ENCODE measurements at regions not wholly inside any gene's neighbourhood (a gene's known extent, or its start where the extent isn't known, plus 50 kb on each side); places are given as distances from the start of the nearest gene placed in this dataset.

DNA sequence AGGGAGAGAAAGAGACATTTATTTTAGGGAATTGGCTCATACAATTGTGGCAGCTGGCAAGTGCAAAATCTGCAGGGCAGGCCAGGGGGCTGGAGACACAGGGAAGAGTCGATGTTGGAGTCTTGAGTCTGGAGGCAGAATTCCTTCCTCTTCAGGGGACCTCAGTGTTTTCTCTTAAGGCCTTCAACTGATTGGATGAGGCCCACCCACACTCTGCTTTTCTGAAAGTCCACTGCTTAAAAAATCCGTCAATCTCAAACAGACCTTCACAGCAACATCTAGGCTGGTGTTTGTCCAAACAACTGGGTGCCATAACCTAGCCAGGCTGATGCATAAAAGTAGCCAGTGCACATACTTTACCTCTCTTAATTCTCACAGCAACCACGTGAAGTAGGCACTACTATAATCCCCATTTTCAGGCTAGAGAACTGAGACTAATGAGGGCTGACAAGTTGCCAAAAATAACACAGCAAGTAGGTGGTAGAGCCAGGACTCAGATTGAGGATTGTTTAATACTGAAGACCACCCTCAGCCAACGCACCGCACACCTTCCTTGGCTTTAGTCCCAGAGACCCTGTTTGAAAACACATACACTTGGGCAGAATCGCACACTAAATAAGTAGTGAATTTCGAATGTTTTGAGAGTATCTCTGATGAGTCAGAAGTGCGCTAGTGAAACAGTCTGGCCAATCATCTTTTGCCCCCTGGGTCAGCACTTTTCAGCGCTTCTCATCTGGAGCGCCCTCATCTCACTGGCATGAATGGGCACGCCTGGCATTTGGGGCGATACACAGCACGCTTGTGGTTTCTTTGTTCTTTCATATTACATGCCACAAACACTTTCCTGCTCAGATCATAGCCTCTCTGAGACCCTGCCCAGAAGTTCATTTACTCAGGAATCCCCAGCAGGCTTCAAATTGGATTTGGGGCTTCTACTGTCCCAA, 591.4 kb downstream of the CCDC171 start:
- H3K4me3 Mint-ChIP-seq, result no peak overlapping the region
- no peaks in the 10 kb centered on the region for H3K4me1 Mint-ChIP-seq (ENCODE audit: low read depth)
- DNase-seq, result no peak
- no peaks in the 10 kb centered on the region for H3K36me3 Mint-ChIP-seq (ENCODE audit: insufficient read depth)
- no peak for ATAC-seq
- H3K27me3 Mint-ChIP-seq (ENCODE audit: low read depth), result no peaks in the 10 kb centered on the region
- H3K9me3 Mint-ChIP-seq, result peaks cover 4% of the 10 kb centered on the region

DNA sequence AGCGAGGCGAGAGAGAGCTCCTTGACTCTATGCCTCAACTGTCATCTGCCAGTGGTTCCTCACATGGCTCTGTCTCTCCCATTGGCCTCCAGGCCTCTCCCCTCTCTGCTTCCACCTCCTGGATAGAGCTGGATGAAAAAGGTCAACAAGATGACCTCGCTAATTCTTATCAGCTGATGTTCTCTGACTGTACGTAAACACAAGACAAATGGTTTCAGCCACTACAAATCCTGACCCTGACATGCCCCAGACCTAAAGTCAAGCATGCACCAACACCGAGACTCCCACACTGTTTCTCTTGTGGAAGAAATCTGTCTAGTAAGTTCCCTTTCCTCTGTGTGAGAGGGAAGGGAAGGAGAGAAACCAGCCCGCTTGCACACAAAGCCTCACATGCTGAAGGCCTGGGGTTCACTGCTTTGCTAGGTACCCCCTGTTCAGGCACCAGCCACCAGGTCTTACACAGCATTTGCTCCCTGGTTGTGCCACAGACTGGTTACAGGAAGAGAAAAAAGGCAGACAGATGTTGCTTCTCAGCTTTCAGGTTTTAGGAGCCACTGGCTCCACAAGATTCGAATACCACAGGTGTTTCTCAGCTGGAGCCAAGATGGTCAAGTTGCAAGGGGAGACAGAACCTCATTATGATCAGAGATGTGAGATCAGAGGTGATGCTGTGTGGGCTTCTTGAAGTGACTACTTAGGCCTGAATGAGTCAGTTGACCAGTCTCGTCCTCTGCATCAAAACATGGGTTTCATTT, 592.5 kb downstream of the CCDC171 start:
- no peaks in the 10 kb centered on the region for H3K36me3 Mint-ChIP-seq (ENCODE audit: insufficient read depth)
- H3K27me3 Mint-ChIP-seq (ENCODE audit: low read depth), result no peaks in the 10 kb centered on the region
- ATAC-seq, result no peak
- no peaks in the 10 kb centered on the region for H3K4me1 Mint-ChIP-seq (ENCODE audit: low read depth)
- peaks cover 5% of the 10 kb centered on the region for H3K9me3 Mint-ChIP-seq
- DNase-seq, result no peak
- H3K4me3 Mint-ChIP-seq, result no peak overlapping the region

DNA sequence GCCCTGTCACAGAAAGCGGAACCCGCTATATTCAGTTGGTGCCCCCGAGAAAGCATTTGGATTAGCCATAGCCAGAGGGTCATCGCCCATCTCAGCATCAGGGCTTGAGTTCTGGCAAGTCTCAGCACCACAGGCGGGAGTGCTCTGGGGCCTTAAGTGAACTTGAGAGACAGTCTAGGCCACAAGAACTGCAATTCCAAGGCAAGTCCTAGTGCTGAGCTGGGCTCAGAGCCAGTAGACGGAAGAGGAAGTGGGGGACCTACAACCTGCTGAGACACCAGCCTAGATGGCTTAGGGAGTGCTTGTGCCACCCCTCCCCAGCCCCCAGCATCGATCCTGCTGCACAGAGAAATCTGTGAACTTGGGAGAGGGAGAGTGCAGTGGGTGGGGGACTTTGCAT, 594.9 kb downstream of the CCDC171 start:
- Mint-ChIP-seq H3K9me3 (peaks cover 5% of the 10 kb centered on the region), H3K4me1 (ENCODE audit: low read depth) (no peaks in the 10 kb centered on the region), H3K4me3 (no peak overlapping the region), H3K27me3 (ENCODE audit: low read depth) (peaks cover 2% of the 10 kb centered on the region), H3K36me3 (ENCODE audit: insufficient read depth) (no peaks in the 10 kb centered on the region)
- no peak for ATAC-seq
- no peak for DNase-seq

DNA sequence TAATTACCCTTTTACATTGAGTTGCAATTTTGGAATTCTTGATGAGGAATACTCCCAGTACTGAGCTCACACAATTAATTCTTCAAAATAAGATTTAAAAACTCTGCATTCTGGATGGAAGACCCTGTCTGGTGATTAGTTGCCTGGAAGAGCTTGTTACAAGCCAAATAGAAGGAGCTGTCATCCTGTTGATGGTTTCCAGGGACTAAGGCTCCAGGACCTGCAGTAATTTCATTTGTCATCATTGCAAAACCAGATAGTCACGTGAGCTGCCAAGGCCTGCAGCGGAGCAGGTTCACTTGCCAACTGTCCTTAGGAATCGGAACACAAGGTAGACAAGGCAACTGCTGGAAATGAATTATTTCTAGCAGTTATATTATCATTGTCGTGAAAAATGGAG, 597.7 kb downstream of the CCDC171 start:
- H3K9me3 Mint-ChIP-seq, result peaks cover 5% of the 10 kb centered on the region
- peaks cover 8% of the 10 kb centered on the region for H3K27me3 Mint-ChIP-seq (ENCODE audit: low read depth)
- H3K4me1 Mint-ChIP-seq (ENCODE audit: low read depth), result peaks cover 5% of the 10 kb centered on the region
- no peak overlapping the region for H3K4me3 Mint-ChIP-seq
- H3K36me3 Mint-ChIP-seq (ENCODE audit: insufficient read depth), result no peaks in the 10 kb centered on the region
- no peak for DNase-seq
- ATAC-seq, result no peak

DNA sequence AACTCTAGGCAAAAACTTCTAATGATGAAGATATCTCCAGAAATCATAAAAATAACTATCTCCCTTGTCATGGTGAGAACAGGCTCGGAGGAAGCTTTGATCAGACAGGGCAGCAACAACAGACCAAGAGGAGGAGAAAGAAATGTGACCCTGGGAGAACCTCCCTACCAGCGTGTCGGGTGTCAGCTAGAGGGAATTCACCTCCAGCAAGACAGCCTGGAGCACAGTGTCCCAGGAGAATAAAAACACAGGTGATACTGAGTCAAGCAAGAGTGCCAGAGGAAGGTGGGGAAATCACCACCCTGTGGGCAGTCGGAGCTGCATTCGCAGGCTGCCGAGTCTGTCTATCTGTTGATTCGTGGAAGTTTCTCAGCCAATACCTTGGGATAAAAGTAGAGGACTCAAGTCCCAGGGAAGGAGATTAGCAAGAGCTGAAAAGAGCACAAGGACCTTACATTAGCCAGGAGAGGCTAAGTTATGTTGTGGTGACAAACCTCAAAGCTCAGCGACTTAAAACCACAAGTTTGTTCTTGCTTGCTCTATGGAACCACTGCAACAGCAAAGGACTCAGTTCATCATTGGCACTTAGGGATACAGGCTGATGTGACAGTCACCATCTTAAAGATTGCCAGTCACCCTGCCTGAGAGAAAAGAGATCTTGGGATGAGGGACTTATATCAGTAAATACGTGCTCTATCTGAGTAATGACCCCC, 598.3 kb downstream of the CCDC171 start:
- DNase-seq, result no peak
- Mint-ChIP-seq H3K4me3 (no peak overlapping the region), H3K27me3 (ENCODE audit: low read depth) (peaks cover 9% of the 10 kb centered on the region), H3K9me3 (peaks cover 5% of the 10 kb centered on the region), H3K36me3 (ENCODE audit: insufficient read depth) (no peaks in the 10 kb centered on the region), H3K4me1 (ENCODE audit: low read depth) (peaks cover 6% of the 10 kb centered on the region)
- no peak for ATAC-seq

DNA sequence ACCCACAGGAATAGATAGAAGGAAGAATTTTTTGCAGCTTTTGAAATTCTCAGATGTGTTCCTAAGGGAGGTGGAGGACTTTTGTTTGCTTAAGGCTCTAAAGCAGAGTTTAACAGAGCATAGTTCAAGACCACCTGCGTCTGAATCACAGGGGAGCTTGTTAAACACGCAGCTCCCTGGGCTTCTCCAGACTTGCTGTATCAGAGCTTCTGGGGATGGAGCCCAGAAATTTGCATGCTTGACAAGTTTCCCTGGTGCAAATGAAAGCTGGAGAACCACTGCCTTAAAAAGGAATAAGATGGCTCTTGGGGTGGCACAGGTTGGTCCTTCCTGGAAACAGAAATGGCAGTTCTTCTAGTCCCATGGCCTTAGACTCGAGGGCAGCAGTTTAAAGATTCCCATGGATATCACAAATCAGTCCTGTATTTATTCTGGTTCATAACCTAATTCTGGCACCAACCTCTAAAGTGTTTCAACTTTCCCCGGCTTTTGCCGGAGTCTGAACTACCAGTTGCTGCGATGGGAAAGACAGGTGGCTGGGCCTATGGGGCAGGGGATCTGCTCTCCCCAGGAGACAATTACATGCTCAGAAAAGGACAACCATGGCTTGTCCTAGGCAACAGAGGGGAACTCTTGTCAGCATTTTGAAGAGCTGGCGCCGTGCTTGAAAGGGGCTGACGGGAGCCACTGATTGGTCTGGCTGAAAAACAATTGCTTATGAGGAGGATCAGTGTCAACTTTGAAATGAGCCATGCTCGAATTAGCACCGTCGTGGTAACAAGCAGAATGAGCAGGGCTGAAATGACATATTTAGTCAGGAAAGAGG, 599.6 kb downstream of the CCDC171 start:
- ATAC-seq (no peak), DNase-seq (no peak)
- H3K4me3 Mint-ChIP-seq, result no peak overlapping the region
- H3K36me3 Mint-ChIP-seq (ENCODE audit: insufficient read depth), result no peaks in the 10 kb centered on the region
- peaks cover 9% of the 10 kb centered on the region for H3K27me3 Mint-ChIP-seq (ENCODE audit: low read depth)
- peaks cover 5% of the 10 kb centered on the region for H3K9me3 Mint-ChIP-seq
- H3K4me1 Mint-ChIP-seq (ENCODE audit: low read depth), result peaks cover 6% of the 10 kb centered on the region

DNA sequence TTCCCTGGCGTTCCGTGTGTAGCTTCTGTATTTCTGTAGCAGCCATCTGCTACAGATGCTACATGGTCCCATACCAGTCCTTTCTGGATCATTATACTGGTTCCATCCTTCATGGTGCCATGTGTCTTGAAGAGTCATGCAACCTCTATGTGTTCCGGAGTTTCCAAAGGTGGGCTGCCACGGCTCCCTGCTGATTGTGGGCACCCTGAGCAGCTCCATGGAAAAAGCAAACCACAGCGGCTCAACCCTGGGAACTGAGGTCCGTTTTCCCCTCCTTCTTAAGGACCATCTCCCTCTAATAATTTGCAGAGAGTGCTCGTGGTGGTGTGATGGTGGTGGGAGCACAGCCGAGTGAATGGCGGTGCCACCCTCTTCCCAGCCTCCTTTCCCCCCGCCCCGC, 600.4 kb downstream of the CCDC171 start:
- H3K4me1 Mint-ChIP-seq (ENCODE audit: low read depth), result peaks cover 6% of the 10 kb centered on the region
- no peak for DNase-seq
- no peak overlapping the region for H3K4me3 Mint-ChIP-seq
- no peak for ATAC-seq
- peaks cover 5% of the 10 kb centered on the region for H3K9me3 Mint-ChIP-seq
- no peaks in the 10 kb centered on the region for H3K36me3 Mint-ChIP-seq (ENCODE audit: insufficient read depth)
- peaks cover 9% of the 10 kb centered on the region for H3K27me3 Mint-ChIP-seq (ENCODE audit: low read depth)

DNA sequence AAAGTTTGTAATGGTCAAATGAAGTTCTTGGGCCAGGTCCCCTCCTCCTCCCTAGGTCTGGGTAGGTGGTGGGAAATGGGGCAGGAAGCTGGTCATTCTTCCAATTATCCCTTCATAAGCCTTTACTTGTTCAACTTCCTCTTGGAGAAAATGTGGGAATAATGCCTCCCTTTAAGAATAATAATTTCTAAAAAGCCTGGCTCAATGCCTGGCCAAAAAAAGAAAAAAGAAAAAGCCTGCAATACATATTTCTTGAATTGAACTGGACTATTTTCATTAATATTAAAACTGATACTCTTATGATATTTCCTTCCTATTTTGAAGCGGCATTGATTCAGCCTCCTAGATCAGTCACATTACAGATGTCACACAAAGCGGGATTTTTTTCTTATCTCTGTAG, 600.9 kb downstream of the CCDC171 start:
- Mint-ChIP-seq H3K4me3 (no peak overlapping the region), H3K27me3 (ENCODE audit: low read depth) (peaks cover 9% of the 10 kb centered on the region)

DNA sequence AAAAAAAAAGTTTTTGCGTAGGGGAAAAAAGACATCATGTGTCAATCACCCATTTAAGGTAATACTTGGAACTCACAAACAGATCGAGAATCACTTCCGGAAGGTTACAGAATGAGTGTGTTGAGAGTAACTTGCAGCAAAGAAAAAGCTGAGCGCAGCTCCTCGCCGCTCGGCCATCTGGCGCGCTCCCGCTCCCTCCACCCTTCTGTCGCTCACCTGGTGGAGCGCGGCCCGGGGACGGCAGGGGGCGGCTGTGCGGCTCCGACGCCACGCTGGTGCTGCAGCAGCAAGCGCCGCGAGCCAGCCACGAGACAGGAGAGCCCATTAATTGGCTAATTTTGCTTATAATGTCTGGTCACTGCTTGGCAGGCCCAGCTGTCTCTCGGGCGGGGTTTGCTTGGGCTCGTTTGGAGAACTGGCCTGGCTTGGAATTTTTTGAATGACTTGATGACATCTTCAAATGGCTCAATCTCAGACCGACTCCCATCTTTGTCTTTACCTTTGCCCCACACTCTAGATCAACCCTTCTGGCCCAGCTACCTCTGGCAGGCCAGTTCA, 601.8 kb downstream of the CCDC171 start:
- ATAC-seq, result peak; percentile 77 to 90
- peaks cover 6% of the 10 kb centered on the region for H3K4me1 Mint-ChIP-seq (ENCODE audit: low read depth)
- peak; percentile 5 for DNase-seq
- peaks cover 9% of the 10 kb centered on the region for H3K27me3 Mint-ChIP-seq (ENCODE audit: low read depth)
- no peaks in the 10 kb centered on the region for H3K9me3 Mint-ChIP-seq
- no peaks in the 10 kb centered on the region for H3K36me3 Mint-ChIP-seq (ENCODE audit: insufficient read depth)
- H3K4me3 Mint-ChIP-seq, result no peak overlapping the region

More for the DNA sequence above, 600.9 kb downstream of the CCDC171 start:
- Mint-ChIP-seq H3K4me1 (ENCODE audit: low read depth) (peaks cover 6% of the 10 kb centered on the region), H3K9me3 (peaks cover 5% of the 10 kb centered on the region), H3K36me3 (ENCODE audit: insufficient read depth) (no peaks in the 10 kb centered on the region)
- DNase-seq, result no peak
- ATAC-seq, result no peak

DNA sequence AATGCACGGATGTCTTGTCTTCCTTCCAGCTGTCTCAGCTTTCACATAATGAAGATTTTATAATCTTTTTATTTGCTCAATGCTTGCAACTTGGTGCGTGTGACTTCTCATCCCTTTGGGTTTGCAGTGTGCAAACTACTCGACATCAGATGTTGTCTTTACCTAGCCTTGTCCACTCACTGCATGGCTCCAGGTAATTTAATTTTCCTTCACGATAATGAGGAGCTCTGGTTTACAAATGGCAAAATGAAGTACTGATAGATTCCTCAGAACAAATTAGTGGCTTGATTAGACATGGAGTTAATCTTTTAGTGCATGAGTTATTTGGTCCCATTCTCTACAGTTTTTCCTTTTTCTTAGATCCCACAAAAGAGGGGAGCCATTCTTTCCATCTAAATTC, 603.0 kb downstream of the CCDC171 start:
- peaks cover 6% of the 10 kb centered on the region for H3K4me1 Mint-ChIP-seq (ENCODE audit: low read depth)
- H3K4me3 Mint-ChIP-seq, result no peak overlapping the region

DNA sequence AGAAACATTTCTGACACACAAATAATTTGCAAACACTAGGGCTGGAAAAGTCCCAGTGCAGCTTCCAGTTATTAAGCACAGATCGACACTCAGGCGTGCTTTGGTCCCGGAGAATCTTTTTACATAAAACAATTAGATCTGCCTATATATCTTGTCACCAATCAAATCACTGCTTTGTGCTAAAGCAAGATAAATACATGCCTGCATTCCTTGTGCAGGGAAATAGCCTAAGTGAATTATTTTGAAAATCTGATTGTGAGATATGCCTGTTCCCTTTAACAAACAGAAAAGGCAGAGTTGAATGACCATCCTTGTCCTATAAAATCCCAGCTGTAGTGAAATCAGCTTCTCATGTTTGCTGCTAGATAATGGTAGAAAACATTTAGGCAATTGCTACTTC, 604.4 kb downstream of the CCDC171 start:
- H3K27me3 Mint-ChIP-seq (ENCODE audit: low read depth), result peaks cover 7% of the 10 kb centered on the region
- no peaks in the 10 kb centered on the region for H3K36me3 Mint-ChIP-seq (ENCODE audit: insufficient read depth)
- ATAC-seq (no peak), DNase-seq (no peak)
- H3K4me1 Mint-ChIP-seq (ENCODE audit: low read depth), result peaks cover 6% of the 10 kb centered on the region
- H3K9me3 Mint-ChIP-seq, result peaks cover 3% of the 10 kb centered on the region
- H3K4me3 Mint-ChIP-seq, result no peak overlapping the region

More for the DNA sequence above, 603.0 kb downstream of the CCDC171 start:
- no peaks in the 10 kb centered on the region for H3K36me3 Mint-ChIP-seq (ENCODE audit: insufficient read depth)
- peaks cover 7% of the 10 kb centered on the region for H3K27me3 Mint-ChIP-seq (ENCODE audit: low read depth)
- no peaks in the 10 kb centered on the region for H3K9me3 Mint-ChIP-seq
- no peak for DNase-seq
- no peak for ATAC-seq

DNA sequence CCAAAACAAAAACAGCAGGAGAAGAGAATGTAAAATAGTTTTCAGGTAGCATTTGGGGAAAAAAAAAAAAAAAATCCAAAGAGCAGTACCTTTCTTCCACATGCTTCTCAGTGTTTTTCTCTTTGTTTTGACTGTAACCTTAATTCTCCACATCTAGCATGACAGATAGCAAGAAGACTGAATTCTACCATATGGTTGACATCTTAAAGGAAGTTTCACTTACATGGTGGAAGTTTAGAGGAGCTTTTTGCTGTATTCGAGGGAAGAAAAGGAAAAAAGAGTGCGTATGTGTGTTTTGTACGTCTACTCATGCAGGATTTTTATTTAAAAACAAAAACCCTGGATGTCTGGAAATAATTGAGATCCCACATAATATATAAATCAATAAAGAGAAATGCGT, 604.8 kb downstream of the CCDC171 start:
- Mint-ChIP-seq H3K27me3 (ENCODE audit: low read depth) (peaks cover 7% of the 10 kb centered on the region), H3K4me1 (ENCODE audit: low read depth) (peaks cover 6% of the 10 kb centered on the region), H3K4me3 (no peak overlapping the region), H3K36me3 (ENCODE audit: insufficient read depth) (no peaks in the 10 kb centered on the region), H3K9me3 (peaks cover 3% of the 10 kb centered on the region)
- ATAC-seq, result no peak
- no peak for DNase-seq

DNA sequence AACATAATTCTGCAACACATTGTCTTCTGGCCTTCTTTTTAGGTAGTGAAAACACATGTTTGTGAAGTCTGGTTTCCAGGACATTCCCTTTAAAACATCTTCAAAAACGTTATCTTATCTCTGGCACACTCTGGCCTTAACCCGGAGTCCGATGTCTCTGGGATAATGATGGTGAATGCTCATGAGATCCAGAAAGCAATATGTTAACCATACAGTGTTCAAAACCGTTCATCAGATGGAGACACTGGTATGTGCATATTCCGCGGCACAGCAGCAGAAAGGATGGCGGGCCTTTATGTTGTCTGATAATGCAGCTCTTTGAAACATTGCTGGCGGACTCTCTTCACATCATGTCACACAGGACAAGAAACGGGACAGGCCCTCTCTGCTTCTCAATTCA, 605.2 kb downstream of the CCDC171 start:
- DNase-seq (no peak), ATAC-seq (no peak)
- Mint-ChIP-seq H3K9me3 (peaks cover 3% of the 10 kb centered on the region), H3K36me3 (ENCODE audit: insufficient read depth) (no peaks in the 10 kb centered on the region), H3K27me3 (ENCODE audit: low read depth) (peaks cover 7% of the 10 kb centered on the region), H3K4me3 (no peak overlapping the region), H3K4me1 (ENCODE audit: low read depth) (peaks cover 6% of the 10 kb centered on the region)

All from activated T-cell treated with anti-CD3 and anti-CD28 coated beads, Interleukin-2, amount 50 U/mL, for 4 hours (primary cell).